Spleen (tissue), 7 donors: ENCODE measurements at regions not wholly inside any gene's neighbourhood (a gene's known extent, or its start where the extent isn't known, plus 50 kb on each side); places are given as distances from the start of the nearest gene placed in this dataset.

ENCODE experiments used
- CTCF ChIP-seq, 11 experiments: fragments of 200-600 bp in 7 of 11; fragments of 450-650 bp in 4 of 11; sonication (generic) in 4 of 11; IDR thresholded peaks in 8 of 11; conservative IDR thresholded peaks in 3 of 11; 1 replicate in 7 of 11; 2 replicates in 4 of 11; pipeline versions ENCODE4 v1.4.0 to v1.8.0; 2016 to 2021; ENCODE audit warnings: antibody characterized with exemption in 11 of 11, inconsistent platforms in 4 of 11, mild to moderate bottlenecking in 1 of 11
- POLR2A ChIP-seq, 3 donors: fragments of 450-650 bp; IDR thresholded peaks; one replicate each; pipeline ENCODE4 v1.5.1; 2017; ENCODE audit warnings: antibody characterized with exemption in 3 of 3, mild to moderate bottlenecking in 1 of 3
- donor health status: DM: no; HTN: no; CAD: no; lungs with moderate emphysema.
- donor health status: DM: no; HTN: no; CAD: no.
- donor health status: DM: no; HTN: no; CAD: no.

- no peak for TF ChIP-seq CTCF (IDR thresholded peaks at IDR 0.05 in 8 of 11, conservative IDR thresholded peaks at IDR 0.05 in 3 of 11)
- no peak for TF ChIP-seq POLR2A (IDR thresholded peaks at IDR 0.05)
These were observed 164.7 kb downstream of the LTN1 start for GRCh38 chr21:28828021-28828420.
